H1 (cell line): ENCODE measurements at regions not wholly inside any gene's neighbourhood (a gene's known extent, or its start where the extent isn't known, plus 50 kb on each side); places are given as distances from the start of the nearest gene placed in this dataset.
A peak's percentile ranks its signal among the peaks of the same experiment; 100 is the strongest.

Experiments used
- CTCF ChIA-PET: fragments of 300-600 bp; sonication (Branson Sonifier 250); formaldehyde crosslinking; loops from one replicate; lab custom pipeline; 2021; ENCODE audit not compliant: partially characterized antibody; lab: Charles Lee
- POLR2A ChIA-PET: fragments of 300-600 bp; sonication (Branson Sonifier 250); formaldehyde crosslinking; loops from one replicate; lab custom pipeline; 2021; ENCODE audit warnings: inconsistent platforms; ENCODE audit not compliant: partially characterized antibody; lab: Charles Lee
- DNase-seq, 2 experiments: peaks; one replicate each; pipeline versions ENCODE4 v3.0.0 to v3.0.0-alpha.2; 2010 to 2022; ENCODE audit warnings: low spot score in 2 of 2, low read depth in 1 of 2, mixed read lengths in 1 of 2
- FAIRE-seq: peaks from 2 replicates; lab custom pipeline; 2011; peaks lifted over from hg19 to GRCh38; lab: Jason Lieb, UNC
- H2AFZ ChIP-seq: 2 replicates; pipeline ENCODE4 v1.8.1; 2012; ENCODE audit warnings: low read length, inconsistent platforms
- H2AK5ac ChIP-seq: 2 replicates; pipeline ENCODE4 v1.6.1; 2013; ENCODE audit warnings: low read depth, low read length
- H2BK120ac ChIP-seq: replicated peaks from 2 replicates; pipeline ENCODE3; 2013; ENCODE audit warnings: low read depth, low read length, inconsistent platforms
- H2BK12ac ChIP-seq: 2 replicates; pipeline ENCODE4 v1.6.1; 2013; ENCODE audit warnings: low read depth, low read length
- H2BK15ac ChIP-seq: 2 replicates; pipeline ENCODE4 v1.6.1; 2013; ENCODE audit warnings: low read length
- H2BK20ac ChIP-seq: 2 replicates; pipeline ENCODE4 v1.6.1; 2013; ENCODE audit warnings: low read length
- H2BK5ac ChIP-seq: 2 replicates; pipeline ENCODE4 v1.6.1; 2013; ENCODE audit warnings: low read depth, low read length
- H3K14ac ChIP-seq: 2 replicates; pipeline ENCODE4 v1.6.1; 2013; ENCODE audit warnings: inconsistent platforms; ENCODE audit not compliant: insufficient read length
- H3K18ac ChIP-seq: 2 replicates; pipeline ENCODE4 v1.6.1; 2013; ENCODE audit warnings: low read length; ENCODE audit errors: extremely low read depth
- H3K23ac ChIP-seq: 2 replicates; pipeline ENCODE4 v1.6.1; 2013; ENCODE audit warnings: inconsistent platforms; ENCODE audit not compliant: insufficient read length
- H3K23me2 ChIP-seq: 2 replicates; pipeline ENCODE4 v1.6.1; 2013; ENCODE audit warnings: low read depth, low read length
- H3K27ac ChIP-seq: 2 replicates; pipeline ENCODE4 v1.6.1; 2011; ENCODE audit warnings: low read depth, low read length, inconsistent platforms
- H3K27me3 ChIP-seq, 4 experiments: replicated peaks in 1 of 4; 1 replicate in 1 of 4; 2 replicates in 3 of 4; pipeline versions ENCODE4 v1.6.1 to v1.8.1; 2011 to 2013; ENCODE audit warnings: low read length in 3 of 4, mild to moderate bottlenecking in 3 of 4, inconsistent platforms in 2 of 4, mixed read lengths in 2 of 4, moderate library complexity in 1 of 4; ENCODE audit not compliant: control insufficient read depth in 3 of 4, insufficient read depth in 3 of 4; ENCODE audit errors: extremely low read depth in 1 of 4
- H3K36me3 ChIP-seq, 4 experiments: 2 replicates each; pipeline versions ENCODE4 v1.6.1 to v1.8.1; 2011 to 2013; ENCODE audit warnings: mild to moderate bottlenecking in 4 of 4, low read length in 3 of 4, moderate library complexity in 2 of 4, control low read depth in 1 of 4, inconsistent platforms in 1 of 4; ENCODE audit not compliant: insufficient read depth in 4 of 4, control insufficient read depth in 2 of 4
- H3K4ac ChIP-seq: replicated peaks from 2 replicates; pipeline ENCODE3; 2013; ENCODE audit warnings: low read length, low read depth, mixed read lengths, inconsistent platforms; ENCODE audit not compliant: insufficient read length
- H3K4me1 ChIP-seq, 4 experiments: replicated peaks in 1 of 4; 1 replicate in 1 of 4; 2 replicates in 3 of 4; pipeline versions ENCODE4 v1.6.1 to v1.8.1; 2011 to 2013; ENCODE audit warnings: low read length in 3 of 4, inconsistent platforms in 2 of 4, mixed read lengths in 1 of 4; ENCODE audit not compliant: insufficient read depth in 4 of 4, control insufficient read depth in 3 of 4
- H3K4me2 ChIP-seq, 2 experiments: 2 replicates each; pipeline versions ENCODE4 v1.6.1 to v1.8.1; 2011 to 2013; ENCODE audit warnings: low read depth in 2 of 2, low read length in 2 of 2, control low read depth in 1 of 2, inconsistent platforms in 1 of 2, mild to moderate bottlenecking in 1 of 2; ENCODE audit not compliant: insufficient read depth in 1 of 2
- H3K4me3 ChIP-seq, 4 experiments: fragments of 200-600, 300-600 bp in 1 of 4; sonication (generic), shearing (Covaris generic), sonication (Bioruptor Twin) in 1 of 4; 2 replicates each; pipeline versions ENCODE4 v1.5.1 to v1.8.1; 2011 to 2016; ENCODE audit warnings: low read length in 4 of 4, low read depth in 3 of 4, control low read depth in 2 of 4, inconsistent platforms in 2 of 4, mild to moderate bottlenecking in 2 of 4, mixed read lengths in 1 of 4, moderate library complexity in 1 of 4; ENCODE audit not compliant: insufficient read depth in 2 of 4; ENCODE audit errors: extremely low read depth in 1 of 4
- H3K56ac ChIP-seq: replicated peaks from 2 replicates; pipeline ENCODE3; 2013; ENCODE audit warnings: low read depth, mild to moderate bottlenecking, mixed read lengths, low read length, inconsistent platforms; ENCODE audit not compliant: insufficient read length
- H3K79me1 ChIP-seq: 2 replicates; pipeline ENCODE4 v1.6.1; 2013; ENCODE audit warnings: low read depth, low read length, control low read depth
- H3K79me2 ChIP-seq, 2 experiments: 2 replicates each; pipeline versions ENCODE4 v1.6.1 to v1.8.1; 2012 to 2013; ENCODE audit warnings: low read length in 2 of 2, mild to moderate bottlenecking in 2 of 2, inconsistent platforms in 1 of 2; ENCODE audit not compliant: insufficient read depth in 2 of 2, control insufficient read depth in 1 of 2
- H3K9ac ChIP-seq, 4 experiments: replicated peaks in 1 of 4; 1 replicate in 1 of 4; 2 replicates in 3 of 4; pipeline versions ENCODE4 v1.6.1 to v1.8.1; 2011 to 2013; ENCODE audit warnings: low read depth in 3 of 4, low read length in 3 of 4, control low read depth in 2 of 4, mild to moderate bottlenecking in 2 of 4, moderate library complexity in 2 of 4, inconsistent platforms in 1 of 4; ENCODE audit errors: extremely low read depth in 1 of 4
- H3K9me3 ChIP-seq, 2 experiments: 2 replicates each; pipeline versions ENCODE4 v1.6.1 to v1.8.1; 2012 to 2013; ENCODE audit warnings: mild to moderate bottlenecking in 2 of 2, moderate library complexity in 2 of 2, control low read depth in 1 of 2, inconsistent platforms in 1 of 2, low read depth in 1 of 2, low read length in 1 of 2, mixed read lengths in 1 of 2; ENCODE audit not compliant: insufficient read depth in 2 of 2
- H4K20me1 ChIP-seq, 2 experiments: replicated peaks in 1 of 2; 2 replicates each; pipeline versions ENCODE3 to v1.8.1; 2011 to 2013; ENCODE audit warnings: inconsistent platforms in 2 of 2, low read length in 2 of 2, mild to moderate bottlenecking in 1 of 2; ENCODE audit not compliant: insufficient read depth in 2 of 2, control insufficient read depth in 1 of 2
- H4K5ac ChIP-seq: 2 replicates; pipeline ENCODE4 v1.6.1; 2013; ENCODE audit warnings: low read length, low read depth, mixed read lengths, inconsistent platforms; ENCODE audit not compliant: insufficient read length
- H4K8ac ChIP-seq: 2 replicates; pipeline ENCODE4 v1.8.0; 2013; ENCODE audit warnings: mild to moderate bottlenecking, moderate library complexity, low read length, inconsistent platforms; ENCODE audit not compliant: insufficient read depth; ENCODE audit errors: extremely low read depth
- H4K91ac ChIP-seq: replicated peaks from 2 replicates; pipeline ENCODE3; 2013; ENCODE audit warnings: low read length, mixed read lengths, inconsistent platforms; ENCODE audit not compliant: insufficient read length
- BRCA1 ChIP-seq: IDR thresholded peaks from 2 replicates; pipeline ENCODE4 v1.6.1; 2012; ENCODE audit warnings: low read depth, low read length, improper control_type of control experiment
- FOSL1 ChIP-seq: IDR thresholded peaks from 2 replicates; pipeline ENCODE4 v1.6.1; 2011; ENCODE audit warnings: mild to moderate bottlenecking, low read depth, low read length, moderate library complexity; ENCODE audit not compliant: insufficient read depth
- MAFK ChIP-seq: IDR thresholded peaks from 2 replicates; pipeline ENCODE4 v1.6.1; 2012; ENCODE audit warnings: low read depth, mild to moderate bottlenecking, improper control_type of control experiment, low read length
- SAP30 ChIP-seq: fragments of 300-600 bp; sonication (generic); IDR thresholded peaks from 2 replicates; pipeline ENCODE4 v1.7.1; 2012; ENCODE audit warnings: low read length, moderate library complexity, mild to moderate bottlenecking, inconsistent platforms; ENCODE audit not compliant: insufficient read depth, insufficient replicate concordance
- SP1 ChIP-seq: IDR thresholded peaks from 2 replicates; pipeline ENCODE4 v1.6.1; 2011; ENCODE audit warnings: low read depth, low read length
- TEAD4 ChIP-seq: IDR thresholded peaks from 2 replicates; pipeline ENCODE4 v1.6.1; 2012; ENCODE audit warnings: low read depth, low read length, inconsistent platforms, mixed read lengths
- WGBS, 2 experiments: shearing (Covaris generic) in 1 of 2; methylation state at CpG; one replicate each; pipeline versions ENCODE4 v1.1.6 to v1.1.7; 2013 to 2015; ENCODE audit warnings: low lambda C conversion rate in 2 of 2, mixed read lengths in 2 of 2, inconsistent platforms in 1 of 2, low coverage in 1 of 2, missing lambda C conversion rate in 1 of 2; ENCODE audit not compliant: insufficient replicate concordance in 2 of 2, insufficient coverage in 1 of 2, insufficient read length in 1 of 2; ENCODE audit errors: extremely low coverage in 1 of 2, missing lambda C conversion rate in 1 of 2; 5-methylcytosine and 5-hydroxymethylcytosine counted together

GRCh38 chr21:39097335-39097861, 85.9 kb downstream of the PSMG1 start:
- ChIA-PET POLR2A (no interaction called here), CTCF (interaction anchor here (0.6 to 2.6 kb wide), 15 partner anchors 9 to 280 kb away, joined by 3 to 9 read pairs (median 3); no protein-coding TSS in a partner anchor)
- Histone ChIP-seq H3K9ac (no peak overlapping the region; a peak in 2 of 7 replicates), H3K56ac (no peak overlapping the region), H3K4me1 (peaks cover 0 to 7% (median 0%) of the 10 kb centered on the region in 4 experiments; a peak in 1 of 7 replicates), H2AK5ac (0 out of 2 replicates have a peak overlapping the region, but pooled peaks have one; percentile 41), H3K23ac (no peak overlapping the region), H3K79me2 (no peaks in the 10 kb centered on the region), H2BK12ac (no peak overlapping the region), H2BK20ac (no peak overlapping the region), H2AFZ (no peak overlapping the region), H4K5ac (no peak overlapping the region), H3K9me3 (no peaks in the 10 kb centered on the region), H4K8ac (no peak overlapping the region), H3K27ac (no peak overlapping the region), H3K23me2 (no peaks in the 10 kb centered on the region; the same call in 1 of the 2 replicates), H3K79me1 (no peaks in the 10 kb centered on the region), H2BK15ac (peak overlapping the region; percentile 48; the same call in 1 of the 2 replicates), H3K36me3 (no peaks in the 10 kb centered on the region), H3K18ac (0 out of 2 replicates have a peak overlapping the region, but pooled peaks have one; percentile 54), H3K4me2 (no peak overlapping the region), H3K14ac (no peak overlapping the region), H4K91ac (no peak overlapping the region), H2BK120ac (no peak overlapping the region), H3K27me3 (no peaks in the 10 kb centered on the region), H2BK5ac (peak overlapping the region; percentile 8; the same call in 1 of the 2 replicates), H3K4ac (no peak overlapping the region), H4K20me1 (no peaks in the 10 kb centered on the region), H3K4me3 (no peak overlapping the region)
- FAIRE-seq (no peak), DNase-seq (no peak)
- WGBS, 2 experiments = 85% methylated on average over 13 of the region's 13 CpGs; no CpG with 5 or more reads in 1 of the 2 experiments
- TF ChIP-seq SAP30 (no peak), SP1 (no peak), TEAD4 (no peak), FOSL1 (no peak), MAFK (no peak), BRCA1 (no peak)
